GM21529 (cell line): ENCODE measurements at regions not wholly inside any gene's neighbourhood (a gene's known extent, or its start where the extent isn't known, plus 50 kb on each side); places are given as distances from the start of the nearest gene placed in this dataset.
"Not testable (repeated sequence)": the region's sequence is repeated elsewhere in the genome, so short reads cannot be mapped to it uniquely, and the experiment has no call there.

Experiments
- ATAC-seq: cut with Tn5 transposase; IDR thresholded peaks from one replicate; pipeline ENCODE4 v1.9.1; 2021; ENCODE audit not compliant: unreplicated experiment

DNA sequence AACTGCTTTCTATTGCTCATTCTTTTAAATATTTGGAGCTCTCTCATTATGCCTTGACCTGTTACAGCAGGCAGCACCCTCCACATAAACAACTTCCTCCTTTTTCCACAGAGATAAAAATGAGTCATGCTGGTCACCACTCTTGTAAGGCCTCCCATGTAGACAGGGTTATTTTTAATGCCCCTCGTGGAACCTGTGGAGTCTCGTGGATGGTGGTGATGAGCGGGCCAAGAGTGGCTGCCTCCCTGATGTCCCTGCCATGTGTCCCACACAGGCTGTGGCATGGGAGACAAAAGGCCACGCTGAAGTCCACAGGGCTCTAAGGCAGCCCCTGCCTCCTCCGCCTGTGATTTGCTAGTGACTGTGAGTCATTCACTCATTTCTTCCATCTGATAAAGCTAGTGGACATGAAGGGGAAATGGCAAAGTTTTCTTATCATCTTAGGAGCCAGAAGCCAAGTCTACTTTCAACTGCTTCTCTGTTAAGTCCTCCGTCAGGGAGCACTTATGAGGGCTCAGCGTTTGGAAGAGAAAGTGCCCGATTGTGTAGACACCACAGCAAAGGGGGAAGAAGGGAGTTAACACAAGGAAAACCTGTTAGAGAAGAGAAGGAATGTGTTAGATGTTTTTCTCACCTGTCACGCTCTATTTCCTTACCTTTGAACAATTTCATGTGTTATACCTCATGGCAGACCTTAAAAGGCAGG is 121.6 kb upstream of the FAT1 start:
- no peak for ATAC-seq

- no peak for ATAC-seq
Observed at GRCh38 chr4:186846426-186846825, 122.8 kb upstream of the FAT1 start.

GRCh38 chr4:186847429-186848131 is 123.9 kb upstream of the FAT1 start:
- ATAC-seq = not testable (repeated sequence)

DNA sequence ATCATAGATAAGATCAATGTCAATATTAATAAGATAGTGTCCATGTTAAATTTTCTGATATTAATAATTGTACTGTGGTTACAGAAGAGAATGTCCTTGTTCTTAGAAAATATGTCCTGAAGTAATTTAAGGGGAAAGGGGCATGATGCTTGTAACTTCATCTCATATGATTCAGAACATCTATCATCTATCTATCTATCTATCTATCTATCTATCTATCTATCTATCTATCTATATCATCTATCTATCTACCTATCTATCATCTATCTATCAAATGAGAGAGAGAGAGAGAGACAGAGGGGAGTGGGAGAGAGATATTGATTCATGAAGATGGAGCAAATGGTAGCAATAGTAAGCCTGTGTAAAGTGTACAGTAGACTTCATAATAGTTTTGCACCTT is 124.8 kb upstream of the FAT1 start:
- no peak for ATAC-seq

- ATAC-seq = no peak
Observed at GRCh38 chr4:186851291-186852072, 127.8 kb upstream of the FAT1 start.

DNA sequence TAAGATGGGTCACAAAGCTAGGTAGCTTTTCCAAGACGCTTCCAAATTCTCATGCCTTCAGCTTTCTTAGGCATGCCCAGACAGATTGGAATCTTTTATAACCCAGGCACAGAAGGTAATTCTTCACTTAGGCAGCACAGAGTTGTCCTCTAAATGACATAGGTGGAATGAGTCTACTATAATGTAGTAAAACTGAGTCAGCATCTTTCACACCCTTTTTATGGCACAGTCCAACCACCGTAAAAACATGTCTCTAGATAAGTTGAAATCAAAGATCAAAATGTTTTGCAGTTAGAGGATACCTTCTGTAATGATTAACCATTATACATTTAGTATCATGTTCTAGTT is 128.4 kb upstream of the FAT1 start:
- ATAC-seq = no peak

DNA sequence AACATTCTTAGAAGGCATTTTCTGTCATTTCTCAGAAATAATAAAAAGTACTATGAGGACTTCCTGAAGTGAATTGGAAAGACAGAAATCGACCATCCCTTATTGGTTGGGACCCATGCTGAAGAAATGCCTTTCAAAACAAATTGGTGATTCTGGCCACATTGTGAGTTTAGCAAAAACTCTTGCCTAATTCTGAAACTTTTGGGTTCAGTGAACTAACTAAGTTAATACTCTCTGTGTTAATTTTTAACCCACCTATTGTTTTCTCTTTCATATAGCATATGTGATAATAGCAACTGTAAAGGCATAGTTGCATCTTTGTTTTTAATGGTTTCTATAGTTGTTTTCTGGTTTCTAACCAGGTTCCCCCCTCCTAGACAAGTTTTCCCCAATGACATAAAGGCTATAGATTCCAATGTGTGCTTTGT is 129.3 kb upstream of the FAT1 start:
- ATAC-seq = no peak

GRCh38 chr4:186854256-186854655 is 130.6 kb upstream of the FAT1 start:
- no peak for ATAC-seq

DNA sequence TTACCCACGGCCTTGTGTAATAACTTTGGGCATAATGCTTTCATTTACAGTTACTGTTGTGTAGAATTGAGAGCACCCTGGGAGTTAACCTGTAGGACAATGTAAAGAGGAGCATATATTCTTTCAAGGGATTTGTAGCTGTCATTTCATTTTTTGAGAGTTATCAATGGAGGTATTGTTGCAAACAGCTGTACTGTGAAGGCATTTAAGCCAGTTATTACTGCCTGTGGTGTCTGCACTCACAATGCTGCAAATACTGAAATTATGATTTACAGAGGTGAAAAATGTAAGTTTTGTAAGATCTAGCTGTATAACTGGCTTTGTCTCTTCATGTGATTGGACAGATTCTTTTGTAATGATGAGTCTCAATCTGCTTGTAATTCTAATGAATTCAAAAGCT is 131.5 kb upstream of the FAT1 start:
- ATAC-seq = no peak

DNA sequence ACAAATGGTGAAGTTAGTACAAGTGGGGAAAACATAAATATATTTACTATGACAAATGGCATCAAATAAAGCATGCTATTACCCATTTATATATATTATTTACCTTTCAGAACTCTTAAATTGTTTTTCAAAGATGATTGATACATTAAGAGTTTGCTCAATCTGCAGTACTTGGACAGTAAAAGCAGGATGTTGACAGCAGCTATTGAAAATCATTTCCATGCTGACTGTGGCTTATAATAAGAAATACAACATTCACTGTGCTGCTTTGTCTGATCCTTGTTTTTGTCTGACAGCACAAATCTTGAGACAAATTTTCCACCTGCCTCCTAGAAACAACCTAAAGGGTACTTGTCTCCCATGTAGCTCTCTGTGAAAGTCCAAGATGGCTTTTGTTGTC is 134.1 kb upstream of the FAT1 start:
- ATAC-seq = no peak

DNA sequence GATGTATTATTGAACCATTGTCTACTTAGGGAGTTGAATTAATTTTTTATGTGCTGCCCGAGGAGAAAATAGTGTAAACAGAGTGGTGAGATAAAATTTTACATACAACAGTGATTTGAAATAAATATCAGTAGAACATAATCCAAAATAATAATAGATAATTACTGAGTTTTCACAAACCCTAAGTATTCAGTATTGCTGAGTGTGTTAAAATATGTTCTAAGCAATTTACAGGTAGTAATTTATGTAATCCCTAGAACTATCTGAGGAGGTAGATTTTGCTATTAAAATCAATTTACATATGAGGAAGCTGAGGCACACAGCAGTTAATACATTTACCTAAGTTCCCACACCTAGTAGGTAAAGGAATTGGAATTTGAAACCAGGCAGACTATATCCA is 134.7 kb upstream of the FAT1 start:
- ATAC-seq = no peak

GRCh38 chr4:186859420-186859819 is 135.8 kb upstream of the FAT1 start:
- no peak for ATAC-seq

DNA sequence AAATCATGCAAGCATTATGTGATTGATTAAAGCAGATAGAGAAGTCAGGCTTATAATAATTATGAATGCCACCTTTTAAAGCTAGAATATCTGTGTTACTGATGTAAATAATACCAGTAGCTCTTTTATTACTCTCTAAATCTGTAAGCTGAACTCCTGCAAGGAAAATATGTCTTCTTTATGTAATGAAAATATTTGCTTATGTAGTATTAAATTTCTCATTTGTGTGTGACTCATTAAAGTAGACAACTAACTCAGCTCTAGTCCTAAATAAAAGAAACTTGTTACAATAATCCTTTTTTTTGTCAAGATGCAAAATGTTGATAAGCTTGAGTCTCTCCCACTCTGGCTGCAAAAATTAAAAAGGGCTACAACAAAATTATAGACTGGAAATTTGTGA is 137.7 kb upstream of the FAT1 start:
- no peak for ATAC-seq

GRCh38 chr4:186871856-186872255 is 148.2 kb upstream of the FAT1 start:
- no peak for ATAC-seq

DNA sequence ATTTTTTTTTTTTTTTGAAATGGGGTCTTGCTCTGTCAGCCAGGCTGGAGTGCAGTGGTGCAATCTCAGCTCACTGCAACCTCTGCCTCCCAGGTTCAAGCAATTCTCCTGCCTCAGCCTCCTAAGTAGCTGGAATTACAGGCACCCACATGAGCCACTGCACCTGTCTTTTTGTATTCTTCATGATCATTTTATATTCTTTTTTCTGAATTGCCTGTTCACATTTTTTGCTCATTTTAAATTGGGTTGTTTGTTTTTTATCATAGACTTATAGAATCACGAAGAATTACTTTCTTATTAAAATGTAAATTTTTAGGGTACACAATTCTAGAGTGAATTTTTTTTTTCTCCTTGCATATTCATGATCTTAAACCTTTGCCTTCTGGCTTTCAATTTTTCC is 149.4 kb upstream of the FAT1 start:
- ATAC-seq = not testable (repeated sequence)

- ATAC-seq = no peak
Observed at GRCh38 chr4:186875476-186875875, 151.8 kb upstream of the FAT1 start.

- no peak for ATAC-seq
Observed at GRCh38 chr4:186876961-186877626, 153.4 kb upstream of the FAT1 start.

GRCh38 chr4:186878203-186878776 is 154.6 kb upstream of the FAT1 start:
- no peak for ATAC-seq

GRCh38 chr4:186881521-186882220 is 158.0 kb upstream of the FAT1 start:
- no peak for ATAC-seq

GRCh38 chr4:186882293-186882692 is 158.6 kb upstream of the FAT1 start:
- no peak for ATAC-seq

GRCh38 chr4:186885289-186885688 is 161.6 kb upstream of the FAT1 start:
- no peak for ATAC-seq
